CD1c-positive myeloid dendritic cell (primary cell): ENCODE measurements at regions not wholly inside any gene's neighbourhood (a gene's known extent, or its start where the extent isn't known, plus 50 kb on each side); places are given as distances from the start of the nearest gene placed in this dataset.

Experiments
- DNase-seq: peaks from one replicate; pipeline ENCODE4 v3.0.0-alpha.2; 2016; ENCODE audit errors: extremely low spot score

DNA sequence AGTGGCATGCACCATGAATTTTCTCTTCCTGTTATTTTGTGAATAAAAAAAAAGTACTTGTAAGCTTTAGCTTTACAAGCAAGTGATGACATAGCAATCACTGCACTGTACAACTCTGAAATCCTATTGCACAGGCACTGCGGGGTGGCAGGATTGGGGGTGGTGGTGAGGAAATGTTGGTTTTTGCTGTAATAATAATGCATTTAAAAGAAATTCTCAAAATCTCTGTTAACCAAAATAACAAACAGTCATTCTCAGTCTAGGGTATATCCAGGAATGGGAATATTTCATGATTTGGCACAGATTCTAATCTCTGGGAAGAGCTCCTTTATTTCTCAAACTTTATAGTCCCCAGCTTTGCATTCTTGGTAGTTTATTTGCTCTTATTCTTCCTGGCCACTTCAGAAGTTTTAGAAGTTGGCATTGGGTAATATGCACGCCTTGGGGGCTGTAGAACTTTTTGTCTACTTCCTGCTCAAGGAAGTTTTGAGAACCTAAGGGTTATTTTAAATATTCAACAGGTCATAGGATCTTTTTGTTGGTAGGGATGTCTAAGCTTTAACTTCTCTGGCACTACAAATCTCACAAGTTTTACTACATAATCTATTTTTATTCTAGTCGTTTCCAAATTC is 353.0 kb upstream of the KLF12 start:
- no peak for DNase-seq

DNA sequence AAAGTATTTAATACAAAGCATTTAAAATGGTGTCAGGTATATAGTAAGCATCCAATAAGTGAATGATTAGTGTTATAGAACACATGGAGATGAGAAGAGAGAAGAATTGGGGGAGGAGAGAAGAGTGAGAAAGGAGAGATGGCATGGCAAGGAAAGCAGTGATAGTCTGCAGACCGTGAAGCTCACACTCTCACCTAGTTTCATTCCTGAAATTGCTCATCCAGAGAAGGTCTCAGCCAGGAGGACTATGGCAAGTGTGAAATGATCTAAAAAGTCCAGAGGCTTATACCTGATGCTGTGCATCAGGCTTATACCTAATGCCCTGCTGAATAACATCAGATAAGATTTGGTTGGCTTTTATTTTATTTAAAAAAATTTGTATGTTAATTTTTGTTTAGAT is 351.6 kb upstream of the KLF12 start:
- no peak for DNase-seq

DNA sequence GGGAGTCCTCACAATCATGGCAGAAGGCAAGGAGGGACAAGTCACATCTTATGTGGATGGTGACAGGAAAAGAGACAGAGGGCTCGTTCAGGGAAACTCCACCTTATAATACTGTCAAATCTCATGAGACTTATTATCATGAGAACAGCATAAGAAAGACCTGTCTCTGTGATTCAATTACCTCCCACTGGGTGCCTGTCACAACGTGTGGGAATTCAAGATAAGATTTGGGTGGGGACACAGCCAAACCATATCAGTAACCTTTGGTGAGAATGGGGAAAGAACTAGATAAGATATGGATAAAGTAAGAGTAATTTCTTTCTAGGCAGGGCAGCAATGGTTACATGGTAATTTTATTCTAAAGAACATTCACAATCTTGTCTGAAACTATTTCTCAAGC is 344.9 kb upstream of the KLF12 start:
- DNase-seq, result no peak

DNA sequence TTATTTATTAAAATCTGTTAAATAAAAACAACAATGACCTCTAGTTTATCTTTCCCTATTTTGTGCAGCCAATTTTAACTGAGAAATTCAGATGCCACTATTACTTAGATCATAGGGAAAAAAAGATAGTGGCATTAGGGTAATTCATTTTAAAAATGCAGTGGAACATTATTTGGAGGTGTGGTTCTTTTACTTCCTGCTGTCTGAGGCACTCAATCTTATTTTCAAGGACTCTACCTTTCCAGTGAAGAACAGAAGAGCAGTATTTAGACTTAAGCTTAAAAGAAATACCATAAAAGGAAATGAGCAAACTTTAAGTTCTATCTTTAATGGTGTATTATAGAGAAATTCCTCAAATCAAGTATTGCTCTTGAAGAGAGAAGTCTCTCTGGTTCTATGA is 342.6 kb upstream of the KLF12 start:
- DNase-seq, result no peak

DNA sequence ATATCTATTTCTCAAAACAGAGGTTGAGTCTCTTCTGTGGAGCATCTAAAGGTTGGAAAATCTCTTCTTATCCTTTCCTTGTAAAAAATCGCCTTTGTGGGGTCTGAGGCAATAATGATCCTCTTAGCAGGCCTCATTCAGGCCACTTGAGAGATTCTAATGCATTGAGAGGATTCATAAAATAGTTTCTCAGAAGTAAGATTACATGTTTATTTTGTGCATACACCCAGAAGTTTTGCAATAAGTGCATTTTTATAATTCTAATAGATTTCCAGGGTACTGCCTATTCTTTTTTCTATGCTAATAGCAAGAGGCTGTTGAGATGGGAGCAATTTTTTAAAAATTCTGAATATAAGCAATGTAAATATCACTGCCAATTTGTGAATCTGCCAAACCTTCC is 342.2 kb upstream of the KLF12 start:
- DNase-seq, result no peak

DNA sequence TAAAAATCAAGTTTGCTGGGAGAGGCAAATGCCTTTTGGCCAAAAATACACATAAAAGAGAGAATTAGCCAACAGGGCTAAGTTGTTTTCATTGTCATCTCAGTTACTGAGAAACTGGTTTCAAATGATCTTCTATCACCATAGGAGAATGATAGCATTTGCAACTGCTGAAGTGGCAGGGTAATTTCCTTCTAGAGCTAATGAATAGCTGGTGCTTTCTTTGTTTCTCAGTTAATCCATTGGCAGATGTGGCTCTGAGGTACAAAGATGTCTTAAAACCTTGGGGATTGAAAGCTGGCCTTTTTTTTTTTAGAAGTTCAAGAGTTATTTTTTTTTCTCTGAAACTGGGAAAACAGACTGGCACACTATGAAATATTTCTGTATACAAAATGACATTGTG is 332.7 kb upstream of the KLF12 start:
- DNase-seq, result no peak

DNA sequence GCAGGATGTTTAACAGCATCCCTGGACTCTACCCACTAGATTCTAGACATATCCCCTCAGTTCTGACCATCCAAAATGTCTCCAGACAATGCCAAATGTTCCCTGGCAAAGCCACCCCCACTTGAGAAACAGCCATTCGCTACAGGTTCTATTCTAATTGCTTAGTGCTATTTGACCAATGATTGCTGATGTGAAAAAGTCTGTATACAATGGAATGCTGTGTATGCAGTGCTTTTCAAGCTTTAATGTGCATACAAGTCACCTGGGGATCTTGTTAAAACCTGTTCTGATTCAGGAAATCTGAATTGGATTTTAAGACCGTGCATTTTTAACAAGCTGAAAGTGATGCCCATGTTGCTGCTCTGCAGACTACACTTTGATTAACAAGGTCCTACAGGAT is 331.8 kb upstream of the KLF12 start:
- no peak for DNase-seq

DNA sequence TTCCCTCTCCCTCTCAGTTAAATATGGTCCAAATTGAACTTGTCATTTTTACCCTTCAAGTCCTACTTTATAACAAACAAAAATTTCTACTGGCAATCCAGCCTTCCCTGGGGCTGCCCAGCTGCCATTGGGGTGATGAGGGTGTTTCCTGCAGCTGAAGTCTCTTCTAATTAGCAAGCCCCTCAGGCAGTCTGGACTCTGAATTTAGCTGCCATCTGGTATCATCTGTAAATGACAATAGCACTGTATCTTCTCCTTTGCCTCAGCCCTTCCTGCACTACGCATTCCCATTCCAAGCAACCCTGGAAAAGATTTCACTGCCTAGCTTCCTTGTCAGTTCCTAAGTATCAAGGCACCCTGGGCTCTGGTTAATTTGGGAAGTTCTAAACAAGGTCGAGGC is 331.1 kb upstream of the KLF12 start:
- no peak for DNase-seq

DNA sequence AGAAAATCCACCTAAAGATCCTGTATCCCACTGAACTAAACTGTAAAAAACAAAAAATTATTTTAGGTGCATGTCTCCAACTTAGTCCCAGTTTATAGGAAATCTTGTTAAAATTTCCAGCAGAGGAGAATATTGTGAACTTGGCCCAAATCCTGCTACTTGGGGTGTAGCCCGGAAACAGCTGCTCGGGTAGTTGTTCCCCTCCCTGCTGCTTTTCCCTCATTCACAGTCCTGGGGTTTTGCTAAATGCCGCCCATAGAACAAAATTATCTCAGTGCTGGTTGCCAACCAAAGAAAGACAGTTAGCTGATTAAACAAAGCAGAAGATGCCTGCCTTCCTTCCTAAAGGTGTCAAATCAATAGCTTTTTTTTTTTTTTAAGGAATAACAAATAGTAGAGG is 330.5 kb upstream of the KLF12 start:
- no peak for DNase-seq

DNA sequence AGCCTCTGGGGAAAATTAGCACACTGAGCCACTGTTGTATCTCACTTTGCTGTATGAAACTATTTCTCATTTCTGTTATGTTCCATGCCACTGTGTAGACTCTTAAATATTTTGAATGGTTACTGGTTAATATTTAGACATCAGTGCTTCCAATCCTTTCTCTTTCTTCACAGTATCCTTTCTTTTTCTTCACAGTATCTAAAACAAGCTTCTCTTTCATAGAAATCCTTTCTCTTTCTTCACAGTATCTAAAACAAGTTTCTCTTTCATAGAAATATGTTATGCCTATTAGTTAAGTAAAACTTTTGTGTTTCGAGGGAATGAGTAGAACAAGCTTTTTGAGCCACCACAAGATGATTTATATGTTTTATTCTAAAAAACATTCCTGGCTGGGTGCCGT is 326.8 kb upstream of the KLF12 start:
- DNase-seq, result no peak

DNA sequence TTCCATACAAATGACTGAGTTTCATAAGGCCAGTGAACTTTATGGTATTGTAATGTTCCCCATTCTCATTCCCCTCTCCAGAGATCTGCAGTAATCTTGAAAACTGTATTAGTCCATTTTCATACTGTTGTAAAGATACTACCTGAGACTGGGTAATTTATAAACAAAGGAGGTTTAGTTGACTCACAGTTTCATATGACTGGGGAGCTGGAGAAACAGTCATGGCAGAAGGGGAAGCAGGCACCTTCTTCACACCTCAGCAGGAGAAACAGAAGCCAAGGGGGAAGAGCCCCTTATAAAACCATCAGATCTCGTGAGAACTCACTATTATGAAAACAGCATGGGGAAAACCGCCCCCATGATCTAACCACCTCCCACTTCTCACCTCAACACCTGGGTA is 318.7 kb upstream of the KLF12 start:
- no peak for DNase-seq

DNA sequence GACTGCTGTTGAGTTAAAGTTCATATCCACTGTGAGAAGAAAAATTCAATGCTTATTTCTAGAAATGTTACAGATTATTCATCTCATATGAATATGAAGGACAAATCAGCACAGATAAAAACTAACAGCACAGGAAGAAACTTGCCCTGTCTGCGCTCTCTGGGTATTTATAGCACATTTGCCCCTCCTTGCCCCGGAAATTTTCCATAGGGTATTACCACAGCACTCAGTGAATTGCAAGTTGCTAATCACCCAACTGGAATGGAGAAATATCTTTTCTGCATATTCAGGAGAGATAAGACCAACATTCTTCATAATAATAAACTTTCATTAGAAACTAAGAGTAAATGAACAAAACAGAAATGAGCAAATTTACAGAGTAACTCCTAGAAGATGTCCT is 318.0 kb upstream of the KLF12 start:
- DNase-seq, result no peak

DNA sequence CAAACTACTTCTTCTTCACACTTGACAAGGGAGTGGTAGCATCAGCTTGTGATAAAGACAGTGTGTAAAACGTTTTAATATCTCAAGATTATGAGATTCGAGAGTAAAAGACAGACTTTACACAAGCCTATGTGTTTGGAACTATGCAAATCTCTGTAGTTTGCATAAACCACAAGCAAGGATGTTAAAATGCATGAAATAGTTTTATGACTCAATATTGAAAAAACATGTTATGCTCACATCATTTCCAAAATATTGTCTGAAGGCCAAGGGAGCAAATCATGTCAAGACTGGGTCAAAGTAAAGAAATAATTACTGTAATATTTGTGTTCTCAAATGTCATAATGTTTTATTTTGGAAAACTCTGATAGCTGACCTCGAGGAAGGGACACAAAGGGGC is 316.8 kb upstream of the KLF12 start:
- no peak for DNase-seq

DNA sequence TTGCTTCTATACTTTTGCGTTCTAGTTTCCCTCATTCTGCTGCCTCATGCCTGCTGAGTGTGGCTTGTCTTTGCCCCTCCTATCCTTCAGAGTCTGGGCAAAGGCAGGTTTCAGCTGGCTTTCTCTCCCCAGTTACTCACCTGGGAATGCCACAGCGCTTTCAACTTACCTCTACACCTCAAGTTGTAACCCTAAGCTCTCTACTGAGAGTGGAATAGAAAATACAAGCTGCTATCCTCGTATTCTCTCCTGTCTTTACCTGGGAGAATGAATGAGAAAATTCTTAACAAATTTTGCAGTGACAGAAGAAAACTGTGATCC is 316.3 kb upstream of the KLF12 start:
- DNase-seq, result no peak

DNA sequence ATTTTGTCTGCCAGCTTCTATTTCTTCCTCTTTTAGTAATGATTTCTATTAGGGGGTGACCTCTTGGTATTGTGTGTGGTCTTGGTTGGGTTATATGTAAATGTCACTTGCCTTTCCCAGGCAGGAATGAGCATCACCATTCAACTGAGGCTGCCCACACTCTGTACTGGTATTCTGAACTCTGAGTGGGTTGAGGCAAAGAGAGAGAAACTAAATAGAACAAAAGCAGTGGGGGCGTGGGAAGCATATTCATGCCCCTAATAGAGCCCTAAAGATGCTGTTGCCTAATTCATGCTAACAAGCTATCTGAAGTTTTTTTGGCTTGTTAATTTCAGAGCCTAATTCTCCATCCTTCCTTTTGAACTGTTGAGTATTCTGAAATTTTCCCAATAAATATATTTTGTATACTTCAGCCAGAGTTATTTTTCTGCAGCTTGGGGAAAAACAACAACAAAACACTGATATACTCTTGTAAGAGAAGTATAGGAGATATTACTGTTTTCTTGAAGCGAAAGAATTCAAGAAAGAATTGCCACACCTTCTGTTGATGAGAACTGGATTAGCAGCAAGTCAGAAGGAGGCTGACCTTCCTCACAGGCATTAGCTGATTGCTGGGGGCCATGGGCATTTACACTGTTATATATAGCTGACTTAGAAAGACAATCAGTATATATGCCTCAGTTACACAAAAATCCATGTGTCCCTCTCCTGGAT is 315.8 kb upstream of the KLF12 start:
- no peak for DNase-seq

DNA sequence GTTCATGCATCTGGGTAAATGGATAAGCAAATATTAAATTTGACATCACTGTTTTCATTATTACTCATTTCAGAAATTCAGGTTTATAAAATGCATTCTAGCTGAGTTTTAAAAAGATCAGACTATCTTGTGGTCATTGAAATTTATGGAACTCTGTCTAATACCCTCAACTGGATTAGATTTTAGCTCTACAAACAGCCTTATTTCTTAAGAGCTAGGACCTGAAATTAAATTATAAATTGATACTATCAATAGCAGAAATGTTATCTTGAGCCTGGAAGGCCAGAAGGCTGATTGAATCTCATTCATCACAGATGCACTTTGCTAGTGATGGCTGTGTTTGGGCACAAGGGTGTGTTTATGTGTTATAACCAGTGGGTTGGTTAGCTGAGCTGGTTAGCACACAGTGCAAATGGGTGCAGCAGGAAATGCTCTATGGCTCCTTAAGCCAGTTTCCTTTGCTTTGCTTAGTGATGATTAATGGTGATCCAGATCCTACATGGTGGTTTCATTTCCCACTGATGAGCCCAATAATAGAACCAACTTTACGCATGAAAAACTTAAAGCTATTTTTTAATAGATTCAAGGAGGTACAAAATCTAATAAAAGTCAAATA is 310.8 kb upstream of the KLF12 start:
- no peak for DNase-seq

DNA sequence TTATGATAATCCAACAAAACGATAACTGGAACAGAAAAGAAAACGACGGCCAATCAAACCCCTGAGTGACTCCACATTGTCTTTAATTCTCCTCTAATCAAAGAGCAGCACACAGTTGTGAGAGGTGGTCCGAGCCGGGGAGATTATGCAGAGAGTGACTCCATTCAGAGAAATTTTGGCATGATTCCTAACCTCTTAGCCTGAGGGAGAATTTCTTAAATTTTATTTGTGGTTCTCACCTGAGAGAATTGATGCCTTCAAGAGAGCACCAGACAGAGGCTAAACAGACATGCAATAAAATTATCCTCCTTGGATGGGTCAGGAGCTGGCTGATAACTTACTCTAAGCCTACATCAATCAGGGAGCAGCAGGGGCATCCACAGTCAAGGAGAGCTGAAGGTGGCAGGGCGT is 310.0 kb upstream of the KLF12 start:
- no peak for DNase-seq

DNA sequence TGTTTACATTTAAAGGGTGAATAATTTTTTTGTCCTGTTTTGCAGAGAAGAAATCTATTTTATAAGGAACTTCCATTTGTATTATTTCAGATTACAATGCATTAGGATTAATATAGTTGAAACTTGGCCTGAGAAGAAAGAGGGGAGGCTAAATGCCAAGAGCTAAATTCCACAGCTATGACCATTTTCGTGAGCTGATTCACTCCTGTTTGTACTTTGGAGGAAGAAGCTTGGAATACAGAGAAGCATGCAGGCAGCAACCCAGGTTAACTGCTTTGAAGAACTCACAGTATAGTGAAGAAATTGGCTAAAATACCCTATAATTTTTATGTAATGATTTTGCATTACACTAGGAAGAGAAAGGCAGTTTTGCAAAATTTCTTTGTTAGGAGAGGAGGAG is 309.4 kb upstream of the KLF12 start:
- no peak for DNase-seq

DNA sequence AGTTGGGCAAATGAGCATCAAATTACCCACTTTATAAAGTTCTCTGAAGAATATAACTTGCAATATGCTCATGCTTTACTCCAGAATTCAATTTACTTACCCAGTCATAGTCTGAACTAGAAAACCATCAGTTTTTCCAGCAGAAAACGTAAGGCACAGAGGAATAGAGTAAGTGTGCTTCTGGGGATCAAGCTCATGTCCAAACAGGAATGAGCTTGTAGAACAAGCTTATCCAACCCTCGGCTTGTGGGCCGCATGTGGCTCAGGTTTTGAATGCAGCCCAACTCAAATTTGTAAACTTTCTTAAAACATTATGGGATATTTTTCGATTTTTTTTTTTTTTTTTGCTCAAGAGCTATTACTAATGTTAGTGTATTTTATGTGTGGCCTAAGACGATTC is 308.5 kb upstream of the KLF12 start:
- no peak for DNase-seq

DNA sequence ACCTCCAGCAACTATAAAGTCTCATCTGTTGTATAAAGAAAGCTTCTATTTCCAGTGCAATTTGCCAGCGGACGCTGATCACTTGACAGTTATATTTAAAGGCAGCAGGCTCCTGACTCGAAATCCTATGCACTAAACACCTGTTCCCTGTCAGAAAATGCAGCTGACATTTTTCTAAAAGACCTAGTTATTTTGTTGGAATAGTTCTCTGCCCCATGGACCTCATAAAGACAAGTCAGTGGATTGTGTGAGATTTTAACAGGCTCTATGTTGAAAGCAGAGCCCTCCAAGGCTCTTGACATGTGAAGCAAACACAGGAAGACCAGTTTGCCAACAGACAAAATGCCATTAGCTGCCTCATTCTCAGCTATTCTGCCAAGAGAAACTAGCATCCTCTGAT is 304.7 kb upstream of the KLF12 start:
- DNase-seq, result no peak

DNA sequence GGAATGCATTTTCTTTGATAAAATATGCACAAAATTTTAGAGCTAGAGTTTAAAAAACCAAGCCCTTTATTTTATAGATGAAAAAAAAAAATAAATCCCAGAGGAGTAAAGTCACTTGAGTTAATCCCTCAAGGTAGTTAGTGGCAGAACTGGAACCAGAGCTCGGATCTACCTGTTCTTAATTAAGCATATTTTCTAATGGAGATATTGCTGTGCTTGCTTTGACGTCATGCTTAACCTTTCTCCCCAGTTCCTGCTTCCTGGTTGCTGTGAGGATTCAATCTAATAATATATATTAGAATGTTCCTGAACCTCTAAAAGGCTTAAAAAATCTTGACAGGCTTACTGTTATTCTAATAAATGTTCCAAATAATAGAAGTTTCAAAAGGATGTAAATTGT is 300.6 kb upstream of the KLF12 start:
- DNase-seq, result no peak

DNA sequence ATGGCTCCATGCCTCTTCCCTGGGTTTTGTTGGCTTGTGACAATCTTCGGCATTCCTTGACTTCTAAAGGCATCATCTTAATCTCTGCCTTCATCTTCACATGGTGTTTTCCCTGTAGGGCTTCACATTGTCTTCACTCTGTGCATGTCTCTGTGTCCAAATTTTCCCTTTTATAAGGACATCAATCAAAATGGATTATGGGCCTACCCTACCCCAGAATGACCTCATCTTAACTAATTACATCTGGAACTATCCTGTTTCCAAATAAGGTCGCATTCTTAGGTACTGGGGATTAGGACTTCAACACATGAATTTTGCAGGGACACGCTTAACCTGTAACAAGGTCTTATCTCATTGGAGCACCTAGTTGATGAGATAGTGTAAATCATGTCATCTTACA is 290.3 kb upstream of the KLF12 start:
- DNase-seq, result no peak

DNA sequence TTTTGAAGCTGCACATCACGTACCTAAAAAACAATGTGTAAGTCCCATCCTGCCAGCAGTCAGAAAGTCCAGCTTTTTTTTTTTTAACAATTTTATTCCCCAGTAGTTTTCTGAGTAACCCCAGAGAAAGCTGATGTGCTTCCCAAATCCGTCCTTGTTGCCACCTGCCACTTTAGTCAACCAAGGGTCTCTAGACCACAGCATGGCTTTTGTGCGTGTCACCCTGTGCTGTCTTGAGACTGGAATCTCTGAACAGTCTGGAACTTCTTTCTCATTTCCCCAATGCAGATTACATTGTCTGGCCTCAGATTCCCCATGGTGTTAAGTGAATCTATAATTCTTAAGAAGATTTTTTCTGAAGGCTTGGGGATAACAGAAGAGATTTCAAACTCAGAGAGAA is 289.2 kb upstream of the KLF12 start:
- no peak for DNase-seq

DNA sequence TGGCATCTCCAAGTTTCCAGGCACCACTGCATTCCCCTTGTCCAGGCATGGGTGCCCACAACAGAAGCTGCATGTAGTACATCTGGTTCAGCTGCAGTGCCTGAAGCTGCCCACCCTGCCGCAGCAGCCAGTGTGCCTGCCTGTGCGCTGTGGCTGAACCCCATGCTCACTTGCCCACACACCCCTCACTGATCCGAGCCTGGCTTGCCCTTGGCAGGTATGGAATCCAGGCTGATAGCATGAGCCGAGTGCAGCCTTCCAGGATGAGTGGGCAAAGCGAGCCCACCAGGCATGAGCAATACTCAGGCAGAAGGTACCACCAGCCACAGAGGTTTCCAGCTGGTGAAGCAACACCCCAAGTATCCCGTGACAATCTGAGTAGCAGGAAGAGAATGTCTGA is 280.3 kb upstream of the KLF12 start:
- no peak for DNase-seq
